Omental fat pad (tissue), 3 donors: ENCODE measurements at regions not wholly inside any gene's neighbourhood (a gene's known extent, or its start where the extent isn't known, plus 50 kb on each side); places are given as distances from the start of the nearest gene placed in this dataset.
"Not testable (repeated sequence)": the region's sequence is repeated elsewhere in the genome, so short reads cannot be mapped to it uniquely, and the experiment has no call there.

Experiments
- ATAC-seq: fragments of 150-250 bp; one replicate; pipeline ENCODE4 v1.9.1; 2016; ENCODE audit warnings: mild to moderate bottlenecking, moderate library complexity; ENCODE audit not compliant: low FRiP score
- DNase-seq: peaks from one replicate; pipeline ENCODE4 v3.0.0-alpha.2; 2019; ENCODE audit warnings: low spot score
- TF ChIP-seq, protein P1 (sequence below), 3 donors: fragments of 450-650 bp; IDR thresholded peaks; one replicate each; pipeline ENCODE4 v1.5.1; 2016 to 2017; ENCODE audit warnings: antibody characterized with exemption in 3 of 3, mild to moderate bottlenecking in 3 of 3, moderate library complexity in 2 of 3

DNA sequence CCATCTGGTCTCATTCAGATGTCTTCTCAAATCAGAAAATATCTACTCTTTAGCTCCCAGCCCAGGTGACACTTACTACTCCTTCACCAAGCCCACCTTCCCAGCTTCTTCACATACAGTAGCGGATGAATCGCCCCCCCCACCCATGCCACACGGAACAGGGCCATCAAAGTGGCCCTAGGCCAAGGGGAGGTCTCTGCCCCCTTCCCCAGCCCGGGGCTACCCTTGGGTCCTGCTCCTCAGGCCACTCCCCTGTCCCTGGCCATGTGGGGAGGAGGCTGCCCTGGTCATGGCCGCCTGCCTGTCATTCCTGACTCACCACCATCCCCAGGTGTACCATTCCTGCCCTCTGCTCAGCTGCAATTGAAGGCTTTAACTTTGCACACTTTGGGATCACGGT, 142.8 kb downstream of the NECTIN1 start:
- DNase-seq, result no peak
- TF ChIP-seq, protein P1, sequence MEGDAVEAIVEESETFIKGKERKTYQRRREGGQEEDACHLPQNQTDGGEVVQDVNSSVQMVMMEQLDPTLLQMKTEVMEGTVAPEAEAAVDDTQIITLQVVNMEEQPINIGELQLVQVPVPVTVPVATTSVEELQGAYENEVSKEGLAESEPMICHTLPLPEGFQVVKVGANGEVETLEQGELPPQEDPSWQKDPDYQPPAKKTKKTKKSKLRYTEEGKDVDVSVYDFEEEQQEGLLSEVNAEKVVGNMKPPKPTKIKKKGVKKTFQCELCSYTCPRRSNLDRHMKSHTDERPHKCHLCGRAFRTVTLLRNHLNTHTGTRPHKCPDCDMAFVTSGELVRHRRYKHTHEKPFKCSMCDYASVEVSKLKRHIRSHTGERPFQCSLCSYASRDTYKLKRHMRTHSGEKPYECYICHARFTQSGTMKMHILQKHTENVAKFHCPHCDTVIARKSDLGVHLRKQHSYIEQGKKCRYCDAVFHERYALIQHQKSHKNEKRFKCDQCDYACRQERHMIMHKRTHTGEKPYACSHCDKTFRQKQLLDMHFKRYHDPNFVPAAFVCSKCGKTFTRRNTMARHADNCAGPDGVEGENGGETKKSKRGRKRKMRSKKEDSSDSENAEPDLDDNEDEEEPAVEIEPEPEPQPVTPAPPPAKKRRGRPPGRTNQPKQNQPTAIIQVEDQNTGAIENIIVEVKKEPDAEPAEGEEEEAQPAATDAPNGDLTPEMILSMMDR (IDR thresholded peaks at IDR 0.05), result no peak
- no peak for ATAC-seq

DNA sequence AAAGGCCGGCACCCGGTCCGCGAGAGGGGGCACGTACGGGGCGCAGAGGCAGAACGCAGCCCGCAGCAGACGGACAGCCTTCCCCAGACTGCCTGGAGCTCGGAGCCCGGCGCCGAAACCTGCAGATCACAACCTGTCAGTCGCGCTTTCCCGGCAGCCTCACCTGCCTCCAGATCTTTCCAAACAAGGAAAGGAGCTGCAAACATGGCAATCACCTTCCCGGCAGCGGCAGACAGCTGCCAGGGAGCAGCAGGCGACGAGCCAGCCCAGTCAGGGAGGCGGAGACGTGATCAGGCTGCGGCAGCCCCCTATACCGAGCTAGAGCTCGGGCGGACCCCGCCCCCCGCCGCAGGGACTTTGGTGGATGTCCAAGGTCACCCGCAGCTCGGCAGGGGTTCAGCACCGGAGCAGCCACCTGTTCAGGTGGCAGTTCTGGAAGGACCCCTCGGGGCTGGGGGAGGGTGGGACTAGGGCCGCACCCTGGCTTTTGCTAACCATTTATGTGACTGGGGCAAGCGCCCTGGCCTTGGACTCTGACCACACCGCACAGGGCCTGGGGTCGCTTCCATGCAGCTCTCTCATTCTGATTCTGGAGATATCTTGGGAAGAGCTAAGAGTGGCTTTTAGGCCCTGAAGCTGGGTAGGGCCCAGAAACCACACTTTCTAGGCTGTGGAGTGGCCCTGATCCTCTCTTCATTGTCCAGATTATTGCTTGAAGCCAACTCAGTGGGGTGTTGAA, 143.8 kb downstream of the NECTIN1 start:
- TF ChIP-seq, protein P1 (IDR thresholded peaks at IDR 0.05), result no peak
- ATAC-seq, result no peak
- DNase-seq, result no peak

DNA sequence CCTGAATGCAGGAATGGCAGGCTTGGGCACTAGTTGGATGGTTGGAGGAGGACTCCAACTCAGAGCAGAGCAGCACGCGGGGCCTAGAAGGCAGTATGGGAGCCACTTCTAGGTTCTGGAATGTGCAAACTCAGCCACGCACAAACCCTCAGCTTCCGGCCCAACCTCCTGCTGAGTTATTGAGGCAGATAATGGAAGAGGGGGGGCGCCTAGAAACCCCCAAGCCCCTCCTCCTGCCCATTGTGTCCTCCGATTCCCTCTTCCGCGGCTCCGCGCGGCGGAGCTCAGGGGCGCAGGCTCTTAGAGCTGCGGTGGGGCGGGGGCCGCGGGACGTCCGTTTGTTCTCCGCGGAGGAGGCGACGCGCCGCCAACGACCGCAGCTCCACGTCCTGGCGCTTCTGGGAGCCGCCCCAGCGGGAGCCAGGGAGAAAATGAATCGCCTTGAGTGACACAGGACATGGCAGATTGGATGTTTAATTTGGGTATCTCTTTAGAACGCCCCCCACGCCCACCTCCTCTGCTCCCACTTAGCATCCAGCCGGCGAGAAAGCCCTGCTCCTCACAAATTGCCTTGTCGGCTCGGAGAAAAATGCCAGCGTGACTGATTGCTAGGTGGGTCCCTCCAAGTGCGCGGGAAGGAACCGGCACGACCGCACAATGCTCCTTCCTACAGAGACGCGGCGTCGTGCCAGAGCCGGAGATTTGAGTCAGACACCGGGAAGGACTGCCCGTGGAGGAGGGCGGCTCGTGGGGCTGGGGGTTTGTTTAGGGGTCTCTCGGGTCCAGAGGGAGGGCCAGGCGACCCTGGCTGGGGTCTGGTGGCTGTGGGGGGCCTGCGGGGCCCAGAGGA, 144.6 kb downstream of the NECTIN1 start:
- TF ChIP-seq, protein P1 (IDR thresholded peaks at IDR 0.05), result no peak
- peak; percentile 56 for ATAC-seq
- DNase-seq, result no peak

DNA sequence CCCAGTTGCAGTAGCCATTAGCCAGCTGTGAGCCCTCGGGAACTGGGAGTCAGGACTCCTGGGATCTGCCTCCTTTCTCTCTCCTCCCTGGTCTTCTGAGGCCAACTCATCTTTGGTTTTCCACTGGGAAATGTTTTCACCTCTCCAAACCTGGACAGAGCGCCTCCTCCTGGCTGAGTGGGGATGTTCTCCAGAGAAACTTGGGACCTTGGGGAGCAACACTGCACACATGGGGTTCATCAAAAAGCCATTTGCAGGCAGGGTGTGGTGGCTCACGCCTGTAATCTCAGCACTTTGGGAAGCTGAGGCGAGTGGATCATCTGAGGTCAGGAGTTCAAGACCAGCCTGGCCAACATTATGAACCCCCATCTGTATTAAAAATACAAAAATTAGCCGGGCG, 145.4 kb downstream of the NECTIN1 start:
- TF ChIP-seq, protein P1 (IDR thresholded peaks at IDR 0.05), result no peak
- DNase-seq (no peak), ATAC-seq (no peak)

DNA sequence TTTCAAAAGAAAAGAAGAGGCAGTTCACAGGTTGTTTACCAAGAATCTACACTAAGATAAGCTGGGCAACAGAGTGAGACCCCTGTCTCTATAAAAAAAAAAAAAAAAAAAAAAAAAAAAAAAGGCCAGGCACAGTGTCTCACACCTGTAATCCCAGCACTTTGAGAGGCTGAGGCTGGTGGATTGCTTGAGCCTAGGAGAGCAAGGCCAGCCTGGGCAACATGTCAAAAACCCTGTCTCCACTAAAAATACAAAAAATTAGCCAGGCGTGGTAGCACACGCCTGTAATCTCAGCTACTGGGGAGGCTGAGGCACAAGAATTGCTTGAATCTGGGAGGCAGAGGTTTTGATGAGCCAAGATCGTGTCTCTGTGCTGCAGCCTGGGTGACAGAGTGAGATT, 147.6 kb downstream of the NECTIN1 start:
- not testable (repeated sequence) for ATAC-seq, DNase-seq

DNA sequence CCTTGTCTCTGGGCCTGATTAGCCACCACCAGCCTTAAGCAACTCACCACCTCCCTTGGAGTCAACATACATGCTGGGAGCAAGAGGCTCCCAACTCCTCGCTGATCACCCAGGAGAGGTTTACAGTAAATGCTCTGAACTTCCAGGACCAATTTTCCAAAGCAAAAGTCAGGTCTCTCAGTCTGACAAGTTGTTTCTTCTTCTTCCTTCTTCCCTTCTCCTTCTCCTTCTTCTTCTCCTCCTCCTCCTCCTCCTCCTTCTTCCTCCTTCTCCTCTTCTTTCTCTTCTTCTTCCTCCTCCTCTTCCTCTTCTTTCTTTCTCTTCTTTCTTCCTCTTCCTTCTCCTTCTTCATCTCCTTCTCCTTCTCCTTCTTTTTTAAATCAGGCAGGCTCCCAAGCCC, 148.2 kb downstream of the NECTIN1 start:
- TF ChIP-seq, protein P1 (IDR thresholded peaks at IDR 0.05), result no peak
- ATAC-seq (no peak), DNase-seq (no peak)

DNA sequence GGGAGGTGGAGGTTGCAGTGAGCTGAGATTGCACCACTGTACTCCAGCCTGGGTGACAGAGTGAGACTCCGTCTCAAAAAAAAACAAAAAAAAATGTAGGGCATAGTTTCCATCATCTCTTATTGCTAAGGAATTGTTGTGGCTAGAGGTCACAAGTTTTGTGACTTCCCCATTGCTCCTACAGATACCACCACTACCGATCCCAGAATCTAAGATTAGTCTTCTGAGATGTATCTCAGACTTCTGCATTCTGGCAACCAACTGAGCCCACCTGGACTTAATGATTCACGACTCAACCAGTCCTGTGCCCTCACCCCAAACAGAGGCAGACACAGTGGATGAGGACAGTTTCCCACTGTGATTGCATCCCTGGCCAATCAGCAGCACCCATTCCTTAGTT, 148.9 kb downstream of the NECTIN1 start:
- DNase-seq (no peak), ATAC-seq (no peak)
- TF ChIP-seq, protein P1 (IDR thresholded peaks at IDR 0.05), result no peak
